ENCODE measurements at regions not wholly inside any gene's neighbourhood (a gene's known extent, or its start where the extent isn't known, plus 50 kb on each side); places are given as distances from the start of the nearest gene placed in this dataset.

GRCh38 chr9:12612211-12612770, 80.9 kb upstream of the TYRP1 start:
- no peak for DNase-seq

DNA sequence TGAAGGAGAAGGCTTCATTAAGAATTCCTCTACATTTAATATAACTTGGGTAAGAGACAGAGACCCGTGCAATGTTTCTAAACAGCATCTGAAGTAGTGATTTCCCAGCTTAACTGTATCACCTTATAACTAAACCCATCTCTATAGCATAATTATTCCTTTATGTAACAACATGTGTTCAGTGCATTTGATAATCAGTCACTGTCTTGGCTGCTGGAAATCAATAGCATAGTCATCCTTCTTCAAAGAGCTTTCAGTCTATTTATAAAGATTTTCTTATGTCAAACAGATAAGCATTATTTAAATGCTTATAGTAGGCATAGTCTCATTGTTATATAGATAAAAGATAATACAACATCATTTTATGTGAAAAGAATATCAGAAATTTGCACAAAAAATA, 80.1 kb upstream of the TYRP1 start:
- no peak for DNase-seq

GRCh38 chr9:12614488-12614887, 78.7 kb upstream of the TYRP1 start:
- DNase-seq = no peak

GRCh38 chr9:12618956-12619355, 74.2 kb upstream of the TYRP1 start:
- DNase-seq = no peak

- no peak for DNase-seq
These were observed 67.3 kb upstream of the TYRP1 start for GRCh38 chr9:12625844-12626243.

DNA sequence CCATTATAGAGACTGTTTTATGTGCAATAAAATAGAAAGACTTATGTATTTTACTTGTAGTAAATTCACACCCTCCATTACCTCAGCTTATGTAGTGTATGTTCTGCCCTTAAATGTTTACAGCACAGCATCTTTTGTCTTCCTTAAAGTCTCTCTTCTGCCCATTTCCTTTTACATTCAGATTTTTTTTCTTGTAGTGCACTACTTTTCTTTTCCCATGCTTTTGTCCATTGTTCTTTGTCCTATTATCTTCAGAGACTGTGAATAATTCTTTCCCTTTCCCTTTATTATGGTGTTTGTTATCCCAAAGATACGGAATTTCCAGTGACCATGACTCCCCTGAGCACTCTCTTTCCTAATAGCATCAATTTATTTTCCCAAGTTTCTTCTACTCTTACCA, 66.1 kb upstream of the TYRP1 start:
- DNase-seq = no peak

DNA sequence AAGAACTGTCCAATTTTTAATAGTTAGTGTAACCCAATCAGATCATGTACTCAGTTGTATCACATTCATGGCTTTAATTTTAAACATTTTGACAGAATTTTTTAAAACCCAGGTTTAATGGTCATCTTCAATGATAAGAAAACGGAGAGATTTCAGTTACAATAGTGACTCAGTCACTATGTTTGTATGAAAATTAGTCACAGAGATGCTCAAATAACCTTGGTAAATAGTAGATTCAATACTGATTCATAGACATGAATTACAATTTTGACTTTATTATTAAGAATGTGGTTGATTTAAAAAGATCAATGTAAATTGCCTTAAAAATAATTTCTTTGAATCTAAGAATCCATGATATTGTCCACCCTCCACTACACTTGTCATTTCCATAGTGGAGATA, 64.6 kb upstream of the TYRP1 start:
- DNase-seq = no peak

DNA sequence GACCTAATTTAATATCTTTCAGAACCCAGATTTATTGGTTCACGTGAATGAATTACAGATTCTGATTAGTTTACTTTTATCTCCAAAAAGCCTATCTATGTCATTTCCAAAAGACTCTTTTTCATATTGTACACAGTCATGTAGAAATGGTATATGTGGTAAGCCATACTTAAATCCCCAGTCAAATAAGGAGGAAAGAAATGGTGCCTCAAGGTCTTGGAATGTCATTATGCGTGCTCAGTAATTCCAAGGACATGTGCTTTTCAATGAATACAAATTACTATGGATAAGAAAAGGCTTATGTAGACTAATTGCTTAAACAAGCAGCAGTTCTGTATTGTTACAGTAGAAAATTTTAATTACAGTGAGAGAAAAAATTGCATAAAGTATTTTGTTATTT, 64.1 kb upstream of the TYRP1 start:
- DNase-seq = no peak

DNA sequence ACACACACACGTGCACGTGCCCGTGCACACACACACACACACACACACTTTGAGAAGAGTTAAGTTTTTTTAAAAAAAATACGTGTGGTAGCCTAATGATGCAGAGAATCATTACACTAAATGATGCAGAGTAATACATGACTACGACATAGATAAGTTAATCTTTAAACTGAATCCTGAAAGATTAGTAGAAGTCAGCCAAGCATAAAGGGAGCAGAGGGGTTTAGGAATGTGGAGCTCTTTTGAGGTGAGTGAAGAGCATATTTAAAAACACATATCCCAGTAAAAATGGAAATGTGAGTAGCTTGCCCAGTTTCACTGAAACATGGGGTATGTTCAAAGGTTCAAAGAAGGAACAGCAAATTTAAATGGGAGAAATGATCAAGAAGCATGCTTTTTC, 61.3 kb upstream of the TYRP1 start:
- no peak for DNase-seq

- no peak for DNase-seq
These were observed 60.0 kb upstream of the TYRP1 start for GRCh38 chr9:12633016-12633765.

- DNase-seq = peak; percentile 56 to 83
These were observed 53.1 kb upstream of the TYRP1 start for GRCh38 chr9:12640016-12640587.

- DNase-seq = no peak
These were observed 52.1 kb upstream of the TYRP1 start for GRCh38 chr9:12640866-12641636.
